ENCODE measurements at regions not wholly inside any gene's neighbourhood (a gene's known extent, or its start where the extent isn't known, plus 50 kb on each side); places are given as distances from the start of the nearest gene placed in this dataset.
"Not testable (repeated sequence)": the region's sequence is repeated elsewhere in the genome, so short reads cannot be mapped to it uniquely, and the experiment has no call there.

DNA sequence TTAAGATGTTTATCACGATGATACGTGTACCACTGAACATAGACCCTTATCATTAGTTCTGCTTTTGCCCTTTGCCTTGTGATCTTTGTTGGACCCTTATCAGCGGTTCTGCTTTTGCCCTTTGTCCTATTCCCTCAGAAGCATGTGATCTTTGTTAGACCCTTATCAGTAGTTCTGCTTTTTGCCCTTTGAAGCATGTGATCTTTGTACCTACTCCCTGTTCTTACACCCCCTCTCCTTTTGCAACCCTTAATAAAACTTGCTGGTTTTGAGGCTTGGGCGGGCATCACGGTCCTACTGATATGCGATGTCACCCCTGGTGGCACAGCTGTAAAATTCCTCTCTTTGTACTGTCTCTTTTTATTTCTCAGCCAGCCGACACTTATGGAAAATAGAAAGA is 117.0 kb downstream of the SDHAF3 start:
- intact Hi-C loops (cut with DNase I); DNase-seq (ENCODE audit: low spot score): not testable (repeated sequence)

DNA sequence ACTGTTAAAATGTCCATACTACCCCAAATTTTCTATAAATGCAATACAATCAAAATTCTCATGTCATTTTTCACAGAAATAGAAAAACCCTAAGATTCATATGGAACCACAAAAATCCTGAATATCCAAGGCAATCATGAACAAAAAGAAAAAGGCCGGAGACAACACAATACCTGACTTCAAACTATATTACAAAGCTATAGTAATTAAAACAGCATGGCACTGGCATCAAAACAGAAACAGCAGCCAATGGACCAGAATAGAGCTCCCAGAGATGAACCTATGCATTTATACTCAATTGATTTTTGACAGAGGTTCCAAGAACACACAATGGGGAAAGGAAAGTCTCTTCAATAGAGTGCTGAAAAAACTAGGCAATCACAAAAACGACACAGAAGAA is 128.8 kb downstream of the SDHAF3 start:
- no peak for DNase-seq (ENCODE audit: low spot score)
- intact Hi-C loops (cut with DNase I): no loop called here

DNA sequence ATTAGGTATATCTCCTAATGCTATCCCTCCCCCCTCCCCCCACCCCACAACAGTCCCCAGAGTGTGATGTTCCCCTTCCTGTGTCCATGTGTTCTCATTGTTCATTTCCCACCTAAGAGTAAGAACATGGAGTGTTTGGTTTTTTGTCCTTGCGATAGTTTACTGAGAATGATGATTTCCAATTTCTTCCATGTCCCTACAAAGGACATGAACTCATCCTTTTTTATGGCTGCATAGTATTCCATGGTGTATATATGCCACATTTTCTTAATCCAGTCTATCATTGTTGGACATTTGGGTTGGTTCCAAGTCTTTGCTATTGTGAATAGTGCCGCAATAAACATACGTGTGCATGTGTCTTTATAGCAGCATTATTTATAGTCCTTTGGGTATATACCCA is 140.7 kb downstream of the SDHAF3 start:
- intact Hi-C loops (cut with DNase I); DNase-seq (ENCODE audit: low spot score): not testable (repeated sequence)

DNA sequence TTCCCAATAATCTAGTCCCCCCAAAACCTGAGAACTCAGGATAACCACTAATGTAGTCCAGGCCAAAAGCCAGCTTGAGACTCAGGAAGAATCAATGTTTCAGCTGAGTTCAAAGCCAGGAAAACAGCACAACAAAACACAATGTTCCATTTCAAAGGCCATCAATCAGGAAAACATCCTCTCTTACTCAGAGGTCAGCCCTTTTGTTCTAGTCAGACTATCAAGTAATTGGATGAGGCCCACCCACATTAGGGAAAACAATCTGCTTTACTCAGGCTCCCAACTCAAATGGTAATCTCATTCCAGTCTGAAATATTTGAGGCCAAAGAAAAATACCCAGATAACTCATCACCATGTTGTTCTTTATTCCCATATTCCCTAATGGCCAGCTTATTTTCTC is 152.2 kb downstream of the SDHAF3 start:
- intact Hi-C loops (cut with DNase I): loop anchor here in 1 of 2 donors (5.0 kb wide), 1 partner anchor 873 kb away; no protein-coding TSS in a partner anchor
- DNase-seq (ENCODE audit: low spot score): no peak

DNA sequence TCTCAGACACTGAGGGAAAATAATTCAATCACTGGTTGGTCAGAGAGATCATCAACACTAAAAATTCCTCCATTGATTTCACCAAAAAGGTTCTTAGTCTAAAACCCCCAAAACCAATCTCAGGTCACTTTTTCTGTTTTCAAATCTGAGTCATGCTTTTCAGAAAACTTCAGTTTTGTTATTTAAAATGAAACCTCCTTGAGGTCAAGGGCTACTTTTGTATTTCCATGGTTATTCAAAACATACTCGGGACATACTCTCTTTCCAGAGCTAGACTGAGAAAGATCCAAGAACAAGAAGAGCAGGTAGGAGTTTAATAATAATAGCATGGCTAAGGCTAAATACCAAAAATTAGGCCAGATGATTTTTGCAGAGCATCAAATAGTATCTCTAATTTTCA is 152.8 kb downstream of the SDHAF3 start:
- intact Hi-C loops (cut with DNase I): loop anchor here in 1 of 2 donors (5.0 kb wide), 1 partner anchor 872 kb away; no protein-coding TSS in a partner anchor

DNA sequence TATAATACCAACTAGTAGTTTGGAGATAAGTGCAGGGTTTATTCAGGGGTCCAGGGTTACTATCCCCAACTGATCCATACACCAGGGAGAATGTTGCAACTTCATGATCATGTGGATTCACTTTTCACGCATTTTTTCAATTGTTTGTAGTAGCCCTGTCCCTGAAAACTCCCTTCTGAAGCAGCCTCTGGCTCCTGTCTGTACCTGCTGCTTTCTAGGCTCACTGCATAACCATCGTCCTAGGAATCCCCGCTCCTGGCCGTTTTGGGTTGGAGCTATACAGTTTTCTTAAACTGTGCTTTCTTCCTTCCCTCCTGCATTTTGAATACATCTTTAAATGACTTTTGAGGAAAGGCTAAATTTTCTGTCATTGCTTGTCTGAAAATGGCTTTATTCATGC is 154.1 kb downstream of the SDHAF3 start:
- intact Hi-C loops (cut with DNase I): loop anchor here in 1 of 2 donors (5.0 kb wide), 1 partner anchor 871 kb away; no protein-coding TSS in a partner anchor
- DNase-seq (ENCODE audit: low spot score): no peak

More for the DNA sequence above, 152.8 kb downstream of the SDHAF3 start:
- DNase-seq (ENCODE audit: low spot score): no peak

DNA sequence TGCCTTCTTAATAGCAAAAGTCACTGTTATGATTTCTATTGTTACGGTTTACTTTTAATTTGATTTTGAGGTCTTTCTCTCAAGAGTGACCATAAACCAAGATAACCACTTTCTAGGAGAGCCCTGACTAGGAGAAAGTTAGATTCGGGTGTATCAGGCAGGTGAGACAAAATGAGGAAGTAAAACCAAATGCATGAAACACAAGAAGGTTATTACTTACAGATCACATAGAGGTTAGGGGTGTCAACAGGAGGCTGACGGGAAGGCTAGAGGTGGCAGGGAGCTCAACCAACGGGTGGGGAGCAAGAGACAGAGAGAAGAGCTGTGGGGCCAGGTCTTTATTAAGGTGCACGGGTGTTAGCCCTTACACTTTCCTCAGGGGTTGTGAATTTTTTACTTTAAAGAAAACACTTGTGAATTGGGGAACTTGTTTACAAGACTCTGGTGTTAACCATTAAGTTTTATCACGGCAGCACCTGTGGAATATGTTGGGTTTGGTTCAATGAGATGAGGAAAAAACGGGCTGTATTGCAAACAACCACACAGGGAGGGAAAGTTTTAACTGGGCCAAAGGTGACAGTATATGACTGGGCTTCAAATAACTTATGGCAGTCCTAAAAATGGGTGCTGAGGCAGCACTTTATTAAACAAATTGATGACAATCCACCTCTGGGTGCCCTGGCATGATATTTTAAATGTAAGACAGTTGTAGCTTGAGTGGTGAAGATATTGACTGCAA is 154.9 kb downstream of the SDHAF3 start:
- no peak for DNase-seq (ENCODE audit: low spot score)
- intact Hi-C loops (cut with DNase I): loop anchor here in 1 of 2 donors (5.0 kb wide), 1 partner anchor 870 kb away; no protein-coding TSS in a partner anchor

DNA sequence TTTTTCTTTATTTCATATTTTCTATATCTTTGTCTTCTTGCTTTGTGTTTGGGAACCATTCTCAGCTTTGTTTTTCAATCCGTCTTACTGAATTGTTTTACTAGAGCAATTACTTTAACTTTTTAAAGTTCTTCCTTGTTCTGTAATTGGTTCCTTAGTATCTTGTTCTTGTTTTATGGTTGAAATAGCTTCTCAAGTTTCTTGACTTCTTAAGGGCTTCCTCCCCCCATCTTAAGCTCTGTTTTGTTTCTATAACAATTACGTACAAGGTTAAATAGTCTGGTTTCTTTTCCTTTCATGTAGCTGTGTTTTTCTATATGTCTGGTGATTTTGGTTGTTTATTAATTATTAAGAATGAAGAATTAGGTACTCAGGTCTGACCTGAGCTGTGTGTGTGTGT is 158.0 kb downstream of the SDHAF3 start:
- intact Hi-C loops (cut with DNase I): no loop called here
- no peak for DNase-seq (ENCODE audit: low spot score)

DNA sequence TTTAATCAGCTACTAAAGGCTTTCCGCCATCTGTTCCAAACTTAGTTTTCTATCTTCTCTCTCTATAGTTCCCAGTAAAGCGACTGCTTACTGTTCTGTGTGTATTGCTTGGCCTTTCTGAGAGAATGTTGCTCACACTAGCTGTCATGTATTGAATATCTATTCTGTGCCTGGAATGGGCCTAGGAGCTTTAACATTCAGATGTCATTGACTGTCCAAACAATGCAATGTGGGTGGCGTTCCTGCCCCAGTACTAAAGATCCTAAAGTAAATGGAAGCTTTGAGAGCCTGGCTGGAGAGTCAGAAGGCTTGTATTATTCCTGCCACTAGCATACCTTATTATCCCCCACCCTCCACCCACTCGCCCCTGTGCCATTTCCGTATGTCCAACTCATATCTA is 163.5 kb downstream of the SDHAF3 start:
- no peak for DNase-seq (ENCODE audit: low spot score)
- intact Hi-C loops (cut with DNase I): no loop called here

DNA sequence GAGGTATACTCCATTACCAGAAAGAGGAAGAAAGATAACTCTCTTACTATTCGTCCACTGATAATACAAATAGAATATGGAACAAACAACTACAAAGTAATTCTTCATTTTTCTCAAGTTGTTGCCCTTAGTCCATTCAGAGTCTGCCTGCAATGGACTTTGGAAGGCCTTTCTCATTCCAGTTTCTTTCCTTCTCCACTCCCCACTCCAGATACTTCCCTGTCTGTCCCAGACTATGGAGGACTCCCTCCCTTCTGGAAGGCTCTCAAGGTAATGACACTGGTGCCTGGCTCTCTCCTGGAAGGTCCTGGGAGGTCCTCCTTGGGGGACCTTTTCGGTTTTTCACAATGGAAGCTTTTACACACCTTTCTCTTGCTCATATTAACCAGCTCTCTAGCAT is 167.8 kb downstream of the SDHAF3 start:
- intact Hi-C loops (cut with DNase I): loop anchor here in 1 of 2 donors (5.0 kb wide), 1 partner anchor 277 kb away; no protein-coding TSS in a partner anchor
- no peak for DNase-seq (ENCODE audit: low spot score)

DNA sequence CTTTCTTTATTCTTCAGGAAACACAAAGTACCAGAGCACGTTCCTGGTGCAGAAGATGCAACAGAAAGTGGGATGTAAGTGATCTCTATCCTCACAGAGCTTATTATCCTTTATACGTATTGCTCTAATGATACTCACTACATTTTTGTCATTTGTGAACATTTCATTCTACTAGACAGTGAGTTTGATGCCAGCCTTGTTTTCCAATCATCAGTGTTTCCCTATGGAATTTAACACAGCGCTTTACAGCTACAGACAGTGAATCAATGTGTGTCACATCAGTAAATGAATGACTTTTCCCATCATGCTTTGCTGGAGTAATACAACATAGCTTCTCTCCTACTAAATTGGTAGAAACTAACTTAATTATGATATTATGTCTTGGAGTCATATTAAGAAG is 175.5 kb downstream of the SDHAF3 start:
- intact Hi-C loops (cut with DNase I): no loop called here
- DNase-seq (ENCODE audit: low spot score): no peak

DNA sequence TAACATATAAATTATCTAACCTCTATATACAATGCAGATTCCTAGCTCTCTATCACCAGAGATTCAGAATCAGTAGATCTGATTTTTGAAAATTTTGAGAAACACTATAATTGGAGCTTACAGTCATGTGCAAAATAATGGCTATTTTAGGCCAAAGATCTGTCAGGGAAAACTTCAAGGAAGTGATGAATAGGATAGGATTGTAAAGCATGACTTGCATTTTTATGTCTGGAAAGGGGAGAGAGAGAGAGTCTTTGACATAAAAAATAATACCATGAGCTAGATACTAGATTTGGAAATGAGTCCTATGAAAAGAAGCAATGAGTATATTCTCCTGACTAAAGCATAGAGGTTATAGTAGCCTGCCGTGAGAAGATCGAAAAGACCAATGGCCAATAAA is 181.1 kb downstream of the SDHAF3 start:
- no peak for DNase-seq (ENCODE audit: low spot score)
- intact Hi-C loops (cut with DNase I): no loop called here

DNA sequence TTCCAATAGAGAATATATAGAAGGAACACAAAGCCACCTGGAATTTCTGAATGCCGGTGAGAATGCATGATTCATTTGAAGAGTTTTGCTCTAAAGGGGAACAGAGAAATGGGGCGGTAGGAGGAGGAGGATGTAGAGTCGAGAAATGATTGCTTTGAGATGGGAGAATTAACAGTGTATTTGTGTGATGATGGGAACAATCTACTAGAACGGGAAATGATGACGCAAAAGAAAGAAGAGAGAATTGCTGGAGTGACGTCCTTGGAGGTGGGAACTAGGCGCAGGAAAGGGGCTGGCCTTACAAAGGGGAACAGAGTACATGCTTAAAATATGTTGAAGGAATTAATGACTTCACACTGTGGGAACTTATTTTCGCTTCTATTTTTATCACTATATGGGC is 188.1 kb downstream of the SDHAF3 start:
- no peak for DNase-seq (ENCODE audit: low spot score)
- intact Hi-C loops (cut with DNase I): no loop called here

DNA sequence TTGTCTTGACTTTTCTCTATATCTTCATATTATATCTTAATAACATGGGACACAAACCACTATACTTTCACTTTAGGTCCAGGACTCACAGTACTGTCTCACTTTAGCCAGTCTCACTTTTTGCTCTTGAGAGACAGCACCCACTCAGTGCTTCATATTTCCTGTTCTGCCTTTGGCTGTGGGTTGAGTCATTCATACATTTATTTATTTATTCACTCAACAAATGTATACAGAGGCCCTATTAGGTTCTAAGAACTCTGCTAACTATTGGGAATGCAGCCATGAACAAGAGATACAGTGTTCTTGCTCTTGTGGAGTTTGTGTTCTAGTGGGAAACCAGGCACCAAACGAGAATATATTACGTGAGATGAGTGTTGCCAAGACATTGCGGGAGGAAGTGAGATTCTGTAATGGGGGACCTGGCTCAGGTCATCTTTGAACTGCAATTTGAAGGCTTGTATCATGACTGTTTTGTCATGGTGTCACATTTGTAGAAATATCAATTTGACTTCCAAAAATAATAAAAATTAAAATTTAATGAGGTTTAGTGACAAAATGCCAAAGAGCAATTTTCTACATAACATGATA is 190.1 kb downstream of the SDHAF3 start:
- no peak for DNase-seq (ENCODE audit: low spot score)
- intact Hi-C loops (cut with DNase I): no loop called here

DNA sequence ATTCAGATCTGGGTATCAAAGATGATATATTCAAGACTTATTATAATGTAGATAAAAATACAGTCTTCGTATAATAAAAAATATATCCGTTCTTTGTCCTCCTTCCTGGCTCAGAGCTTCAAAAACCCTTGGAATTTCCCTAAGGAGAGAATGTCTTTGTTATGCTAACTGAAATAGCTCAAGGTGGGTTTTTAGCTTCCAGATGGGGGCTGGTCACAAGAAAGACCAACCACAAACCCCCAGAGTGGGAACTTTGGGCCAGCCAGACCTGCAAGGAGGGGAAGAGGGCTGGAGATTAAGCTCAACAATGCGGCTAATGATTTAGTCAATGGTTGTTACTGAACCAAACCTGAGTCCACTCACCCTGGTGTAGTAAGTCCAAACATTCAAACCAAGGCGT is 196.4 kb downstream of the SDHAF3 start:
- no peak for DNase-seq (ENCODE audit: low spot score)
- intact Hi-C loops (cut with DNase I): no loop called here

DNA sequence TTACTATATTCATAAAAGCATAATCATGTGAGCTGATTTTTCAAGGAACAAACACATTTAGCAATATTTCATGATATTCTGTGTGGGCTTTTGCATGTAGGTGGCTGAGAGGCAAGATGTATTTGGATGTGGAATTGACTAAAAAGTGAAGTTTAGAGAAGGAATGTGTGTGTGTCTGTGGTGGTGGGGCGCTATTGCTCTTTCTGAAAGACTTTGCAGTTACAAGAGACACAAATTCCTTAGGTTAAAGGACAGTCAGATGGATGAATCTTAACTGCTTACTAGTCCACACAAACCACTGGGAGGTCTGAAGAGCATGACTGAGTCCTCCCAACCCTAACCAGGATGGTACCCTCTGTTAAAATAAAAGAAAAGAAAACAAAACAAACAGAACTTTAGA is 200.1 kb downstream of the SDHAF3 start:
- DNase-seq (ENCODE audit: low spot score): no peak
- intact Hi-C loops (cut with DNase I): no loop called here

DNA sequence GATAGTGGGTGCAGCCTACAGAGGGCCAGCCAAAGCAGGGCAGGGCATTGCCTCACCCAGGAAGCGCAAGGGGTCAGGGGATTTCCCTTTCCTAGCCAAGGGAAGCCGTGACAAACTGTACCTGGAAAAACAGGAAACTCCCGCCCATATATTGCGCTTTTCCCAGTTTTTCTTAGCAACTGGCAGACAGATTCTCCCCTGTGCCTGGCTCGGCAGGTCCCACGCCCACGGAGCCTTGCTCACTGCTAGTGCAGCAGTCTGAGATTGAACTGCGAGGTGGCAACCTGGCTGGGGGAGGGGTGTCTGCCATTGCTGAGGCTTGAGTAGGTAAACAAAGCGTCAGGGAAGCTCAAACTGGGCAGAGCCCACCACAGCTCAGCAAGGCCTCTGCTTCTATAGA is 212.4 kb downstream of the SDHAF3 start:
- intact Hi-C loops (cut with DNase I): not testable (repeated sequence)
- DNase-seq (ENCODE audit: low spot score): peak; percentile 40

DNA sequence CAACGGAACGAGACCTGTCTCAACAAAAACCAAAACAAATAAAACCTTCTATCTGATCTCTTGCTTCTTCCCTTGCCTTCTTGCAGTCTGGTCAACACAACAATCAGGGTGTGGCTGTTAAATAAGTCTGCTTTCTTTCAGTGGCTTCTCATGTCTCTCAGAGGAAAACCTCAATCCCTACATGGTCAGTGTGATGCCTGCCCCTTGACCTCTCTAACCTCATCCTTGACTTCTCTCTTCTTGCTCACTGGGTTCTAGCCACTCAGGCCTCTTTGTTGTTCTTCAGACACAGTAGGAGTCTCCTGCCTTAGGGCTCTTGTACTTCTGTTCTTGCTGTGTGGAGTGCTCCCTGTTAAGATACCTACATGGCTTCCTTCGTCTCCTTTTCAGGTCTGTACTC is 220.4 kb downstream of the SDHAF3 start:
- intact Hi-C loops (cut with DNase I): no loop called here
- DNase-seq (ENCODE audit: low spot score): no peak

DNA sequence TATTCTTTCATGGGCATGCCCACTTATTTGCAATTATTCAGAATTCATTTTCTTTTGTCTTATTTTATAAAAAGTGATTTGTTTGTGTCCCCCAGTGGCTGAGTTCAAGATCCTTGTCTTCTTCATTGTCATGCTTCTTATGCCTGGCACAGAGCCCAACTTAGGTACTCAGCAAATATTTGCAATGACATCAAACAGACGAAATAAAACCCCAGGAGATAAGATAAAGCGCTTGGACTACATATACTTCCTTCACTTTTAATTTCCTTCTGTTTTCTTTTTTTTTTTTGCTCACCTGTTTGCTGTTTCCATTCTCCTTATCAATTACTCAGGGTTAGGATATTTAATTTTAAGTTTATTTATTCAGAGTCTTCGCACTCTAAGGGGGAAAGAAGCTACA is 225.0 kb downstream of the SDHAF3 start:
- intact Hi-C loops (cut with DNase I): no loop called here
- no peak for DNase-seq (ENCODE audit: low spot score)

DNA sequence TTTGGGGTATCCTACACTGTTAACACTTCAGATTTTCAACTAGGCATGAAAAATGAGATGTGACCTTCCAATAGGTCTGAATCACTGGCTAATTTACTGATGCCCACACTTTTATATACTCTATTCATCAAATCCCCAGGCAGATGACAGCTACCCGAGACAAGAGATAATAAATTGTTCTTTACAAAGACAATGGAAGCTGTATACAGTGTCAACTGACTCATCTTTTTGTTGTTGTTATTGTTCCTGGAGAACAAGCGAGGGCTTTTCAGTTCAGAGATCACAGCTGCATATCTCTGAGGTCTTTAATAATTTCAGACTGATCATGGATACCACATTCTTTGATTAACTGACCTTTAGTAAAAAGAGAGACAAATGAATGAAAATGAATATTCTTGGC is 228.9 kb downstream of the SDHAF3 start:
- DNase-seq (ENCODE audit: low spot score): no peak
- intact Hi-C loops (cut with DNase I): no loop called here

DNA sequence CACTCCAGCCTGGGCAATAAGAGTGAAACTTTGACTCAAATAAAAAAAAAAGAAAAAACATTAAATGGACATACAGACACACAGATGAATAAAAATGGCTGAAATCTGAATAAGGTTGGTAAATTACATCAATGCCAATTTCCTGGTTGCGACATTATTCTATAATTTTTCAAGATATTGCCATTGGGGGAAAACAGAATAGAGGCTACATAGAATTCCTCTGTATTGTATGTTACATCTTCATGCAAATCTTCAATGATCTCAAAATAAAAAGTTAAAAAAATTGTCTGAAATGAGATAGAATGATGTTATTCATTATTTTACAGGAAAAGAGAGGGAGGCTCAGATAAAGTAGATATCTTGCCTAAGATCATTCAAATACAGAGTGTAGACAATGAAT is 234.0 kb downstream of the SDHAF3 start:
- no peak for DNase-seq (ENCODE audit: low spot score)
- intact Hi-C loops (cut with DNase I): no loop called here

Measured in posterior vena cava (tissue), 2 donors.